Ishikawa (cell line): ENCODE measurements at regions not wholly inside any gene's neighbourhood (a gene's known extent, or its start where the extent isn't known, plus 50 kb on each side); places are given as distances from the start of the nearest gene placed in this dataset.

ENCODE experiments used
- CEBPB ChIP-seq: IDR thresholded peaks from 2 replicates; pipeline ENCODE4 v1.6.1; 2012
- CREB1 ChIP-seq: IDR thresholded peaks from 2 replicates; pipeline ENCODE4 v1.6.1; 2012; ENCODE audit warnings: low read depth
- EGR1 ChIP-seq: IDR thresholded peaks from 2 replicates; pipeline ENCODE4 v1.6.1; 2012
- EP300 ChIP-seq: IDR thresholded peaks from 2 replicates; pipeline ENCODE4 v1.6.1; 2012; ENCODE audit warnings: borderline replicate concordance
- FOXM1 ChIP-seq: IDR thresholded peaks from 2 replicates; pipeline ENCODE4 v1.6.1; 2012; ENCODE audit warnings: low read depth, borderline replicate concordance
- NFIC ChIP-seq: IDR thresholded peaks from 2 replicates; pipeline ENCODE4 v1.6.1; 2012
- RAD21 ChIP-seq: IDR thresholded peaks from 2 replicates; pipeline ENCODE4 v1.6.1; 2012; ENCODE audit warnings: low read depth
- TAF1 ChIP-seq: IDR thresholded peaks from 2 replicates; pipeline ENCODE4 v1.6.1; 2012; ENCODE audit warnings: low read depth, mild to moderate bottlenecking
- TCF12 ChIP-seq: IDR thresholded peaks from 2 replicates; pipeline ENCODE4 v1.6.1; 2012; ENCODE audit warnings: low read depth
- TEAD4 ChIP-seq: IDR thresholded peaks from 2 replicates; pipeline ENCODE4 v1.6.1; 2012
- USF1 ChIP-seq: IDR thresholded peaks from 2 replicates; pipeline ENCODE4 v1.6.1; 2012
- YY1 ChIP-seq: IDR thresholded peaks from 2 replicates; pipeline ENCODE4 v1.6.1; 2012; ENCODE audit warnings: low read depth
- ZBTB7A ChIP-seq: IDR thresholded peaks from 2 replicates; pipeline ENCODE4 v1.6.1; 2012; ENCODE audit warnings: low read depth
- TF ChIP-seq, protein P1 (sequence below): IDR thresholded peaks from 2 replicates; pipeline ENCODE4 v1.6.1; 2012
- TF ChIP-seq, protein P2 (sequence below): IDR thresholded peaks from 2 replicates; pipeline ENCODE4 v1.6.1; 2012; ENCODE audit warnings: low read depth, mild to moderate bottlenecking

GRCh38 chr1:195241066-195241465, 1367.2 kb downstream of the KCNT2 start:
- no peak for TF ChIP-seq EGR1
- no peak for TF ChIP-seq TEAD4
- TF ChIP-seq EP300, result no peak
- no peak for TF ChIP-seq CEBPB
- TF ChIP-seq RAD21, result no peak
- TF ChIP-seq TAF1, result no peak
- TF ChIP-seq ZBTB7A, result no peak
- TF ChIP-seq FOXM1, result no peak

GRCh38 chr1:195238313-195238712, 1369.9 kb downstream of the KCNT2 start:
- TF ChIP-seq RAD21 (no peak), FOXM1 (no peak), YY1 (no peak), CEBPB (no peak), CREB1 (no peak), TEAD4 (no peak), TAF1 (no peak), USF1 (no peak), ZBTB7A (no peak), NFIC (no peak), TCF12 (no peak), EP300 (no peak), EGR1 (no peak)
- TF ChIP-seq, protein P1, sequence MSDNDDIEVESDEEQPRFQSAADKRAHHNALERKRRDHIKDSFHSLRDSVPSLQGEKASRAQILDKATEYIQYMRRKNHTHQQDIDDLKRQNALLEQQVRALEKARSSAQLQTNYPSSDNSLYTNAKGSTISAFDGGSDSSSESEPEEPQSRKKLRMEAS, result no peak
- TF ChIP-seq, protein P2, sequence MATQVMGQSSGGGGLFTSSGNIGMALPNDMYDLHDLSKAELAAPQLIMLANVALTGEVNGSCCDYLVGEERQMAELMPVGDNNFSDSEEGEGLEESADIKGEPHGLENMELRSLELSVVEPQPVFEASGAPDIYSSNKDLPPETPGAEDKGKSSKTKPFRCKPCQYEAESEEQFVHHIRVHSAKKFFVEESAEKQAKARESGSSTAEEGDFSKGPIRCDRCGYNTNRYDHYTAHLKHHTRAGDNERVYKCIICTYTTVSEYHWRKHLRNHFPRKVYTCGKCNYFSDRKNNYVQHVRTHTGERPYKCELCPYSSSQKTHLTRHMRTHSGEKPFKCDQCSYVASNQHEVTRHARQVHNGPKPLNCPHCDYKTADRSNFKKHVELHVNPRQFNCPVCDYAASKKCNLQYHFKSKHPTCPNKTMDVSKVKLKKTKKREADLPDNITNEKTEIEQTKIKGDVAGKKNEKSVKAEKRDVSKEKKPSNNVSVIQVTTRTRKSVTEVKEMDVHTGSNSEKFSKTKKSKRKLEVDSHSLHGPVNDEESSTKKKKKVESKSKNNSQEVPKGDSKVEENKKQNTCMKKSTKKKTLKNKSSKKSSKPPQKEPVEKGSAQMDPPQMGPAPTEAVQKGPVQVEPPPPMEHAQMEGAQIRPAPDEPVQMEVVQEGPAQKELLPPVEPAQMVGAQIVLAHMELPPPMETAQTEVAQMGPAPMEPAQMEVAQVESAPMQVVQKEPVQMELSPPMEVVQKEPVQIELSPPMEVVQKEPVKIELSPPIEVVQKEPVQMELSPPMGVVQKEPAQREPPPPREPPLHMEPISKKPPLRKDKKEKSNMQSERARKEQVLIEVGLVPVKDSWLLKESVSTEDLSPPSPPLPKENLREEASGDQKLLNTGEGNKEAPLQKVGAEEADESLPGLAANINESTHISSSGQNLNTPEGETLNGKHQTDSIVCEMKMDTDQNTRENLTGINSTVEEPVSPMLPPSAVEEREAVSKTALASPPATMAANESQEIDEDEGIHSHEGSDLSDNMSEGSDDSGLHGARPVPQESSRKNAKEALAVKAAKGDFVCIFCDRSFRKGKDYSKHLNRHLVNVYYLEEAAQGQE, result no peak

- TF ChIP-seq TAF1 (no peak), YY1 (no peak), EP300 (no peak), EGR1 (no peak), CEBPB (no peak), RAD21 (no peak), USF1 (no peak), ZBTB7A (no peak), CREB1 (no peak), FOXM1 (no peak), TEAD4 (no peak), NFIC (no peak), TCF12 (no peak)
- TF ChIP-seq, protein P2, result no peak
- TF ChIP-seq, protein P1, result no peak
Observed at GRCh38 chr1:195236991-195237889, 1371.0 kb downstream of the KCNT2 start.

DNA sequence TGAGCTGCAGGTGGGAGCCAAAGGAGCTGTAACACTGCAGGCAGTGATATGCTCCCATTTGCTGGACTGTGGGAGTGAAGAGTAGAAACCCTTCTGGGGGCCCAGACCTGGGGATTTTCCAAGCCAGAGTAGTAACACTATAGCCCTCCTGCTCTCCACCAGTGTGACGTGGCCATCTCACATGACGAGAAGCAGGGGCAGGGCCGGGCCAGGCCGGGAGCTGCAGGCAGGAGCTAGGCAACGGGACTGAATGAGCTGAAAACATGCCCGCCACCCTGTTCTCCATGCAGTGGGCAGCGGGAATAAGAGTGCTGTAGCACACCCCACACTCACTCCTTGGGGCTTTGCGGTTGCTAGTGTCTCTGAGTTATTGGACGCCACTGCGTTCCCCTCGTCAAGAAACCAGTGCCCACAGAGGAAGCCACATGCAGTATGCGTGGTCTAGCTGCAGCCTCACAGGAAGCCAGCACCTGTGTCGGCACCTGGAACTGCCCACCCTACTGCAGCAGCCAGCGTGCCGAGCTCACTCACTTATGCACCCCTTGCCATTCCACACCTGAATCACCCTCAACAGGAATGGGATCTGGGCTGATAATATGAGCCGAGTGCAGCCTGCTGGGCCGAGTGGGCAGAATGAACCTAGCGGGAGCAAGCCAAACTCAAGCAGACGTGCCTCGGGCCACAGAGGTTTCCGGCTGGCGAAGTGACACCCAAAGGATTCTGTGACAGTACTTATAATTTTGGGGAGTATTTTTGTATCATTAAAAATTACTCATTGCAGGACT, 1389.6 kb downstream of the KCNT2 start:
- no peak for TF ChIP-seq TAF1
- no peak for TF ChIP-seq EGR1
- no peak for TF ChIP-seq USF1
- no peak for TF ChIP-seq YY1
- no peak for TF ChIP-seq TEAD4
- TF ChIP-seq RAD21, result no peak
- no peak for TF ChIP-seq NFIC
- no peak for TF ChIP-seq CEBPB
- TF ChIP-seq, protein P1, result no peak
- TF ChIP-seq, protein P2, result no peak
- TF ChIP-seq EP300, result no peak
- no peak for TF ChIP-seq ZBTB7A
- no peak for TF ChIP-seq TCF12
- no peak for TF ChIP-seq FOXM1
- TF ChIP-seq CREB1, result no peak
